T-helper 2 cell treated with Interferon-gamma antibody and Interleukin-4, amounts not matched to agents 100 ng/mL and 5 ng/mL, for 36 hours (primary cell): ENCODE measurements at regions not wholly inside any gene's neighbourhood (a gene's known extent, or its start where the extent isn't known, plus 50 kb on each side); places are given as distances from the start of the nearest gene placed in this dataset.
"Not testable (repeated sequence)": the region's sequence is repeated elsewhere in the genome, so short reads cannot be mapped to it uniquely, and the experiment has no call there.

Experiments
- intact Hi-C: fragments of 100-400 bp; cut with micrococcal nuclease; formaldehyde crosslinking; loops from one replicate; pipeline ENCODE4 v1.15.1; 2023

DNA sequence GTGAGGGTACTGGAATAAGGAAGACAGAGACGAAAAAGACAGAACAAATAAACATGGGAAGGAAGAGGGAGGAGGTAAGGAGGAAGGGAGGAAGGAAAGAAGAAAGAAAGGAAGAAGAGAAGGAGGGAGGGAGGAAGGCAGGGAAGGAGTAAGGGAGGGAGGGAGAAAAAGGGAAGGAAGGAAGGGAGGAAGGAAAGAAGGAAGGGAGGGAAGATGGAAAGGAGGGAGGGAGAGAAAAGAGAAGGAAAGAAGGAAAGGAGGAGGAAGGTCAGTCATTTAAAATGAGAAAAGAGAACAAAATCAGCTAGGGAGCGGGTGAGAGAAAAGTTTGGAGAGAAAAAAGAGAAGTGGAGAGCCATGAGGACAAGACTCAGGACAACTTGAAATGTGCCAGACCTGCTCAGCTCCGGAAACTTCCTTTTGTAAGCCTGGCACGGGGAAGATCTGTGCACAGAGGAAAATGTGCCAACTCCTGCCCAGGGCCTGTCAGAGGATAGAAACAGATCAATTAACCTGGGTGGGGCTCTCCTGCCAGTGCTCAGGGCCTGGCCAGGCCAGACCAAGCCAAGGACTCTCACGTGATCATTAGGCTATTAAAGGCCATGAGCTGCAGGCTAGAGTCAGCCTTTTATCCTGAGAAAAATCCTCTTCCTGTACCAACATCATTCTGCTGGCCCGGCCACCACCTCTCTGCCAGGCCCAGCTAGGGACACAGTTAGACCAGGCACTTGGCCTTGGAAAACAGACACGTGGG, 50.1 kb upstream of the BCL6 start:
- intact Hi-C loops = no loop called here

GRCh38 chr3:187798126-187798525, 52.9 kb upstream of the BCL6 start:
- intact Hi-C loops = loop anchor here (1.0 kb wide), 1 partner anchor 21 kb away; no protein-coding TSS in a partner anchor

- intact Hi-C loops = loop anchor here (1.0 kb wide), 3 partner anchors 22 to 176 kb away; partner anchors contain the start of gene BCL6
Observed at GRCh38 chr3:187798531-187799530, 53.6 kb upstream of the BCL6 start.

DNA sequence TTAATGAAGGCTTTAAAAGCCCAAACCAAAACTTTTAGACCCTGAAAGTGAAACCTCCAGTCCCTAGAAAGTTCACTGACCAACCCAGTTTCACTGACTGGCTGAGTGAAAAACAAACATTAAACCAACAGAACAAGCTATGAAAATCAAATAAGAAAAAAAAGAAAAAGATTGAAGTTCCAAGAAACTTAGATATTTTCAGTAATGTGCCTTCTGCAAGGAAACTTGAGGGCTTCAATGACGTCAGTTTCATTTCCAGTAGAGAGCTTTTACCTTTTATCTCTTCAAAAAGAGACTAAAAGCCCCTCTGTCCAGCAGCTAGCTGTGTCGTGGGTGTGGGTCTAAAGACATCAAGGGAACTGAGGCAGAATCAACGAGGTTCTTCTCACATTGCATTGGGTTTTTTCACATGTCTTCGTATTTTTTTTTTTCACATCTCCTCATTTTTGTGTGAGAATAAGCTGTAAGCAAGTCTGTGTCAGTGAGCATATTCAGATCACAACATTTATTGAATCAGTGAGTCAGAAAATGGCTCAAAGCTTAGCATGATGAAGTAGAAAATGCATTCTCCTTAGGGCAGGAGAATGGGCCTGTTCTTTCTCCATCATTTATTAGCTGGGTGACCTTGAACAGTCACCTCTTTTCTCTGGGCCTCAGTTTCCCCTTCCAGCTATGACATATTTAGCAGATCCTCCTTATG, 54.8 kb upstream of the BCL6 start:
- intact Hi-C loops = loop anchor here (1.0 to 10.0 kb wide), 5 partner anchors 55 to 1505 kb away; partner anchors contain the start of genes BCL6 and RTP4

DNA sequence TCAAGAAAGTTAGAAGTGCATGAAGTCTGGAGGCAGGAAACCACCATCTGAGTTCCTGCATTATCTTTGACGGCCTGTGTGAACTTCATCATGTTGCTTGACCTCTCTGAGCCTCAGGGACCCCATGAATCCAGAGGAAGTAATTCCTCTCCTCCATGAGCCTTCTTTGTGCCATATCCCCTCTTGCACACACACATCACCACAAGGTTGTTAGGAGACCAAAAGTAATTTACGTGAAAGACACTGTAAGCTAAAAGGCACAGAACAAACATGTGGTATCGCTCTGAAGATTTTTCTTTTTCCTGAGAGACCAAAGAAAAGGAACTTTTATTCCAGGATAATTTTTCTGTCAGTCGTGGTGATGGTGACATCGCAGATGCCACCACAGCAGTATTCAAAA, 55.9 kb upstream of the BCL6 start:
- intact Hi-C loops = loop anchor here (10.0 kb wide), 2 partner anchors 436 to 1504 kb away; partner anchors contain the start of gene RTP4

- intact Hi-C loops = loop anchor here (1.0 to 10.0 kb wide), 6 partner anchors 20 to 1502 kb away; partner anchors contain the start of genes LPP and RTP4
Observed at GRCh38 chr3:187802203-187802927, 57.1 kb upstream of the BCL6 start.

- intact Hi-C loops = loop anchor here (1.0 to 10.0 kb wide), 8 partner anchors 20 to 1502 kb away; partner anchors contain the start of genes BCL6, LPP and RTP4
Observed at GRCh38 chr3:187802928-187803259, 57.6 kb upstream of the BCL6 start.

DNA sequence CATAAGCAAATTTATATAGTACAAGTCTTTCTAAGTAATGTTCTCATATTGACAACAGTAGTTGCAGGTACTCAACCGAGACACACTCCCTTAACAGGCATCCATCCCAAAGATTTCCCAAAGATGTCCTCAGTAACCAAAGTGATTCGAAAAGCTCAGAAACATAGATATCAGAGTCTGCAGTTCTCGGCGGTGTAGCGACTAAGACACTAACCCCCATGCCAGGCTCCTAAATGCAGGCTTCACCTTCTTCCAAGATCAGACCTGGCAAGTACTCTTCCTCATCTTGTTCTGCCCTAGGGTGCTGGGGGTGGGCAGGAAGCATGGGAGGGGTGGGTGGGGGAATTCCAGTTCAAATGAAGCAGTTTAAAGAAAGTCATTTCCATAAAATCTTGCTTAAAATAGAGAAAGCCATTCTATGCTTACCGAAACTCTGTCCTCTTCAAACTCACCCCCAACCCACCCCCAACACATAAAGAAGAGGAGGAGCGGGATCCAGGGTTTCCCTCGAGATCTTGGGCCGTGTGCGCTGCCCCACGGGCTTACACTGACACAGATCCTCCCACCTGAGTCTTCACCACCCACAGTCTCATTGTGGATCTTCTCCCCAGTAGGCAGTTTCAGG, 59.0 kb upstream of the BCL6 start:
- intact Hi-C loops = loop anchor here (10.0 kb wide), 2 partner anchors 439 to 1501 kb away; partner anchors contain the start of gene RTP4

DNA sequence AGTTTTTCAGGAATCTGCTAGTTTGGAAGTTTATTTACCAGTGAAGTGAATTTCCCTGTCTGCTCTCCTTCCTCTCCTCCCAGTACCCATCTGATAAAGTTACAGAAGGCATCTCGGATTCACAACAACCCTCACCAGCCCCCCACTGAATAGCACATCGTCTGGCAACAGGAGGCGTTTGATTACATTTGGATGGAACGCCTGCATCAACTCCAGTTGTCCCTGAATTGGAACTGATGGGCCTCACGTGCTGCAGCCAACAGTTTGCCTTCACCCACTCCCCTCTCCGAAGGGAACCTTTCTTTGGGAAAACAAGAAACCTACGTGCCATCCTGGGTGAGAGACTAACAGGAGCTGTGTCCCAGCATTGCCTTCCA, 59.5 kb upstream of the BCL6 start:
- intact Hi-C loops = loop anchor here (10.0 kb wide), 2 partner anchors 440 to 1500 kb away; partner anchors contain the start of gene RTP4

DNA sequence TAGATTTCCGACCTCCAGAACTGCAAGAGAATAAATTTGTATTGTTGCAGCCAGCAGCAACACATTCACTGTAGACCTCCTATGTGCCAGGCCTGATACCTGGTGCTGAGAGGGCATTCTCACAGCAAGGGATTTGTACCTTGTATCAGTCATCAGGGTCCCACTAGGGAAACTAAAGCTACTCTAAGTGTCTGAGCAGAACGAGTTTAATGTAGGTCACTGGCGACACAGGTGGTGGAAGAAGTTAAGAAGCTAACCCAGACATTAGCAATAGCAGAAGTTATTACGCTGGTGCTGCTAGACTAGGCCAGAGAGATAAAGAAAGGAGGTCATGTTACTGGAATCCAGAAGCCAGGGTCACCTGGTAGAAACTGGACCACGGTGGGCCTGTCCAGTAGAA, 60.5 kb upstream of the BCL6 start:
- intact Hi-C loops = loop anchor here (10.0 kb wide), 2 partner anchors 441 to 1499 kb away; partner anchors contain the start of gene RTP4

DNA sequence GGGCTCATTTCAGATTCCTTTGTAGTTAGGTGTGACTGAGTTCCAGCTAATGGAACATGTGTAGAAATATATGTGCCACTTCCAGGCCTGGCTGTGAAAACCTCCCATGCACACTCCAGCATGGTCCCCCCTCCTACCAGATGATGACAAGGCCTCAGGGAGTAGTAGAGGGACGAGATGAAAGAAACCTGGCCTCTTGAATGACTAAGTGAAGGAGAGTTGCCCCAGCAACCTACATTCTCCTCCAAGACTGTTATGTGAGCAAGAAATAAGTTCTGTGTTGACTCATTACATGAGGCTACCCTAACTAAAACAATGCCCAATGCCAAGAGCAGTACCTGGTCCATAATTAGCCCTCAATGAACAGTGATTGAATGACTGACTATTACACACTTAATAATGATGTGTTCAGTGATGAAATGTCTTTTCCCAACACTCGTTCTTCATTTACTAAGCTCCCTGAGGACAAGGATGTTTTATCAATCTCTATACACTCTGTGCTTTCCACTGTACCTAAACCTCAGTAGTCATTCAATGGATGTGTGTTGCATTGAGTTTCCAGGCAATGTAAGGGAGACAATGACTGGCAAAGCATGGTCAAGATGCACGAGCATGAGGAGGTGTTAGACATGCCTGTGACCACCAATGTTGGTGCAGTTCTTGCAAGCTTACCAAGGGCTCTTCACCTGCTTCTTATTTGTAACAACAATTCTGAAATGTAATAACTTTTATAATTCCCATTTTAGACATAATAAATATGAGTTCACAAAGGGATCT, 62.0 kb upstream of the BCL6 start:
- intact Hi-C loops = loop anchor here (10.0 kb wide), 2 partner anchors 442 to 1498 kb away; partner anchors contain the start of gene RTP4

DNA sequence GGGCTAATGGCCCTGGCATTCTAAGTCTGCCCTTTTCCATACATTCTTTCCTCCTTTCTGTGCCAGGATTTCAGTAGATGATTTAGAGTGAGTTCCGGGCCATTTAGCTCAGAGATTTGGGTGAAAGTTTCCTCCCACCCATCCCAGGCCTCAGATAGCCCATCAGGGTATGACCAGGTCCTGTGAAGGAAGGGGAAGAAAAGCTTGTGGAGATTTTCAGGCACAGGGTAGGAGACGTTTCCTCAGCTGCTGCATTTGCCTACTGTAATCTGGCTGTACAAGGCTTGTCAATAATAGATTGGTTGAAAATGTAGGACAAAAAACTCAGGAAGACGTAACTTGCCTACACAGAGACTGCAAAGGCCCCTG, 63.2 kb upstream of the BCL6 start:
- intact Hi-C loops = loop anchor here (10.0 kb wide), 2 partner anchors 444 to 1496 kb away; partner anchors contain the start of gene RTP4

DNA sequence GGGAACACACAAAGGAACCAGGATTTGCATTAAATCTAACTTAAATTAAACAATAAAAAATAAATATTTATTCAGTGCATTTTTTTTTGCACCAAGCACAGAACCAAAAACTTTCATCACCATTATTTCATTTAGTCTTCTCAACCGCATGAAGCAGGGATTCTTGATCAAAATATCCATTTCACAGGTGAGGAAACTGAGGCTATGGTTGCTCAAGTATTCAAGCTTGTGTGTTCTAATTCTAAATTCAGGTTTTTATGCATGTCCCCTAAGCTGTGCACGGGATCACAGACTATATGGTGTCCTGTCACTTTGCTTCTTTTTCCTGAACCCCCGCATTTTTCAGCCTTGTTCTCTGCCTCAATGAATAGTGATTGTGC, 64.3 kb upstream of the BCL6 start:
- intact Hi-C loops = loop anchor here (10.0 kb wide), 2 partner anchors 445 to 1495 kb away; partner anchors contain the start of gene RTP4

- intact Hi-C loops = no loop called here
Observed at GRCh38 chr3:187810021-187810446, 64.8 kb upstream of the BCL6 start.

DNA sequence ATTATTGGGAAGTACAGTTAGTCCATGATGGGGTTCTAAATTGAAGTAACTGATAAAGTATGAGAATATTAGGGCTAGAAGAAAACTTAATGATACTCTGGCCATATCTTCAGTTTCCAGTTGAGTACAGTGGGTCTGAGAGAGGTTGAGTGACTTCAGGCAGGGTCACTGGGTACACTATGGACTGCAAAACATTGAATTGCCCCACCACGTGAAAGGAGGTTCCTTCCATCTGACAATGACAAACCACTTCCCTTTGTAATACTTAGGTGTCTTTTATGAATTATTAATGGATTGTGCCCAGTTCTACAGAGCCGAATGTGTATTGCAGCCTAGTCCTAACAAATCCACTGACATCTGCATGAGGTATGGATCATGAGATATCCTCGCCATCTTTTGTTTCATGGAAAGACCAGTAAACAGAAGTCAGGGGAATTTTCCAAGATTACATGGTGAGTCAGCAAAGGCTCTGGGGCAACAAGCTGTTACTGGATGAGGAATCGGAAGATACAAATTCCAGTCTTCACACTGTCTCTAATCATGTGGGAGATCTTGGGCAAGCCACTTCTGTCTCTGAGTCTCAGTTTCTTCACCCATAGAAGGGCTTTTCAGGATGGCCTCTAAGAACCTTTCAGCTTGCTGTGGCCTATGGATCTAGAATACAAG, 66.5 kb upstream of the BCL6 start:
- intact Hi-C loops = no loop called here

GRCh38 chr3:187812496-187812895, 67.2 kb upstream of the BCL6 start:
- intact Hi-C loops = no loop called here

GRCh38 chr3:187813198-187813597, 67.9 kb upstream of the BCL6 start:
- intact Hi-C loops = no loop called here

GRCh38 chr3:187817766-187818165, 72.5 kb upstream of the BCL6 start:
- intact Hi-C loops = not testable (repeated sequence)
